ENCODE measurements at regions not wholly inside any gene's neighbourhood (a gene's known extent, or its start where the extent isn't known, plus 50 kb on each side); places are given as distances from the start of the nearest gene placed in this dataset.

GRCh38 chr2:216308576-216308975, 63.7 kb downstream of the MARCHF4 start:
- TF ChIP-seq, protein P1, sequence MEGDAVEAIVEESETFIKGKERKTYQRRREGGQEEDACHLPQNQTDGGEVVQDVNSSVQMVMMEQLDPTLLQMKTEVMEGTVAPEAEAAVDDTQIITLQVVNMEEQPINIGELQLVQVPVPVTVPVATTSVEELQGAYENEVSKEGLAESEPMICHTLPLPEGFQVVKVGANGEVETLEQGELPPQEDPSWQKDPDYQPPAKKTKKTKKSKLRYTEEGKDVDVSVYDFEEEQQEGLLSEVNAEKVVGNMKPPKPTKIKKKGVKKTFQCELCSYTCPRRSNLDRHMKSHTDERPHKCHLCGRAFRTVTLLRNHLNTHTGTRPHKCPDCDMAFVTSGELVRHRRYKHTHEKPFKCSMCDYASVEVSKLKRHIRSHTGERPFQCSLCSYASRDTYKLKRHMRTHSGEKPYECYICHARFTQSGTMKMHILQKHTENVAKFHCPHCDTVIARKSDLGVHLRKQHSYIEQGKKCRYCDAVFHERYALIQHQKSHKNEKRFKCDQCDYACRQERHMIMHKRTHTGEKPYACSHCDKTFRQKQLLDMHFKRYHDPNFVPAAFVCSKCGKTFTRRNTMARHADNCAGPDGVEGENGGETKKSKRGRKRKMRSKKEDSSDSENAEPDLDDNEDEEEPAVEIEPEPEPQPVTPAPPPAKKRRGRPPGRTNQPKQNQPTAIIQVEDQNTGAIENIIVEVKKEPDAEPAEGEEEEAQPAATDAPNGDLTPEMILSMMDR (conservative IDR thresholded peaks at IDR 0.05): no peak
- TF ChIP-seq ZFX (IDR thresholded peaks at IDR 0.05): no peak
- H3K27ac ChIP-seq: no peak overlapping the region

DNA sequence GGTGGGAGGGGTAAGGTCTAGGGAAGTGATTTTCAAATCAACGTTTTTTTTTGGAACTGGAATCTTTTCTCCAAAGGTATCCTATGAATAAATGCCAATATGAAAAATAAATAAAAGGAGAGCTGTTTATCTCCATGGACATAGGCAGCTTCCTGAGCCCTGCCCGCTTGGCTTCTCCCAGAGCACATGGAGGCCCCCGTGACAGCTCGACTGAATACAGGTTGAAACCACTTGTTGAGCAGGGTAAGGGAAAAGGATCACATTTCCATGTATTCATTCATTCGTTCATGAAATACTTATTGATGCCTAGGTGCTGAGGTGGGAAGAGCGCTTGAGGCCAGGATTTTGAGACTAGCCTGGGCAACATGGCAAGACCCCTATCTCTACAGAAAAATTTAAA, 64.8 kb downstream of the MARCHF4 start:
- no peak overlapping the region for H3K27ac ChIP-seq
- TF ChIP-seq ZFX (IDR thresholded peaks at IDR 0.05): no peak
- TF ChIP-seq, protein P1 (conservative IDR thresholded peaks at IDR 0.05): no peak

DNA sequence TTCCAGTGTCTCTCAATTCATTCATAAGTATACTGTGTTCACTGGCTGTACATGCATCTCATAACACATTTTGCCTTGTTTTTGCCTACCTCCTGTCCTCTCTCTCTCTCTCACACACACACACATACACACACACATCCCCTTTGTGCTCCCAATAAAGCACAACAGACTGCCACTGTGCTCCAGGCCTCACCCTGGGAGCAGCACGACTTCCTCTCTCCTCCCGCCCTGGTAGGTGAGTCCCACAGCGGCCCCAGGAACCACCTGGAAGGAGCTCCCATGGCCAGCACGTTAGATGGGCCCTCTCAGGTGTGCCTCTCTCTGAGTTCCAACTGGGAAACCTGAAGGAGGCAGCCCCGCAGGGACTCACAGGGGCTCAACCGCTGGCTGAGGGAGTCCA, 65.4 kb downstream of the MARCHF4 start:
- TF ChIP-seq, protein P1 (conservative IDR thresholded peaks at IDR 0.05): no peak
- no peak for TF ChIP-seq ZFX (IDR thresholded peaks at IDR 0.05)

GRCh38 chr2:216305574-216305973, 66.7 kb downstream of the MARCHF4 start:
- TF ChIP-seq, protein P1 (conservative IDR thresholded peaks at IDR 0.05): no peak
- no peak for TF ChIP-seq ZFX (IDR thresholded peaks at IDR 0.05)
- no peak overlapping the region for H3K27ac ChIP-seq

More for the DNA sequence above, 65.4 kb downstream of the MARCHF4 start:
- no peak overlapping the region for H3K27ac ChIP-seq

- TF ChIP-seq ZFX (IDR thresholded peaks at IDR 0.05): no peak
- TF ChIP-seq, protein P1 (conservative IDR thresholded peaks at IDR 0.05): no peak
- no peak overlapping the region for H3K27ac ChIP-seq
Measured at GRCh38 chr2:216302981-216303676, 69.2 kb downstream of the MARCHF4 start.

GRCh38 chr2:216300906-216301305, 71.4 kb downstream of the MARCHF4 start:
- TF ChIP-seq, protein P1 (conservative IDR thresholded peaks at IDR 0.05): no peak
- no peak for TF ChIP-seq ZFX (IDR thresholded peaks at IDR 0.05)
- H3K27ac ChIP-seq: no peak overlapping the region

GRCh38 chr2:216299588-216299987, 72.7 kb downstream of the MARCHF4 start:
- TF ChIP-seq ZFX (IDR thresholded peaks at IDR 0.05): no peak
- TF ChIP-seq, protein P1 (conservative IDR thresholded peaks at IDR 0.05): no peak

More at GRCh38 chr2:216299588-216299987, 72.7 kb downstream of the MARCHF4 start:
- H3K27ac ChIP-seq: no peak overlapping the region
